Epidermal melanocyte (primary cell): ENCODE measurements at regions not wholly inside any gene's neighbourhood (a gene's known extent, or its start where the extent isn't known, plus 50 kb on each side); places are given as distances from the start of the nearest gene placed in this dataset.

Source experiments
- DNase-seq: peaks from one replicate; pipeline ENCODE4 v3.0.0; 2011; ENCODE audit warnings: low spot score; ENCODE audit not compliant: insufficient read length

- DNase-seq, result no peak
Measured at GRCh38 chr7:28292834-28293526, 112.4 kb upstream of the JAZF1 start.

DNA sequence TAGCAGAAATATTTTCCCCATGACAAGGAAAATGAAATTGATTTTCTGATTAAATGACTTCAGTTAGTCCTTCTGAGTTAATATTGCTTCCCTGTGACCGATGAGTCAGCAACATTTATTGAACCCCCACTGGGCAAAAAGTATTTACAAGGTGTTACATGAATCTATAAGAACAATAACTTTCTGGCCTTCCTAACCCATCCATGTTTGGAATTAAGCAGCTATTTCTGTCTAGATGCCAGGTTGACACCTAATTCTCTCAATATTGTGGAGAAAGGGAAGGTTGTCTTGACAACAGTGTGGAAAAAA, 112.9 kb upstream of the JAZF1 start:
- DNase-seq, result no peak

DNA sequence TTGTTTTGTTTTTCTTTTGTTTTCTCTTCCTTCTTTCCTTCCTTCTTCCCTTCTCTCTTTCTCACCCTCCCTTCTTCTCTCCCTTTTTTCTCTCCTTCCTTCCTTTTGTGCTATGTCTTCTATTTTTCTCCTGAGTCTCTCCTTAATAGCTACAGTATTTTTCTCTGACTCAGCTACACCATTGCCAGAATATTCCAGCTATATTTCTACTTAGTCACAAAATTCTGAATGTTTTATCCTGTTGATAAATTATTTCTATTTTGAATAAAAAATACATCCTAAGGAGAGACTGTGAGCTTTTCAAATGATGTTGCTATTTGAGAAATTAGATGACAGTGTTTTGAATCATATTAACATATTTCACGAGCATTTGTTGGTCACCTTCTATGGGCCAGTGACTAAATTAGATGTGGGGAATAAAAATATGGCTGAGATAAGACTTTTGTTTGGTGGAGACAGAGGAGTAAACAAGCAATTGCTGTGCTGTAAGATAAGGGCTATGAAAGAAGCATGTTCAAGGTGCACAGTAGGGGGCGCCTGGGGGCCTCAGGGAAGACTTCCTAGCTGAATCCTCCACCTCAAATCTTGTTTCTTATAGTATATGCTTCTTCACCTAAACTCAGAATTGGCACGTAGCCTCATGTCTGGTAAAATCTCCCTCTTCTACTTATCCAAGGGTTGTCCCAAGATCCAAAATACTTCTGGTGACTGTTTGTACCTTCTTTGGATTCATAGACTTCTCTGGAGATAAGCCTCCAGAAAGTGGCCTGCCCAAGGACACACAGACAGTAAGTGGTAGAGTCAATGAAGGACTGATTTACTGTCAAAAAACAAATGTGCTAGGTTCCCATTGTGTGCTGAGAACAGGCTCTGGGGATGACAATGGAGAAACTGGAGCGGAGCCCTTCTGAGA, 115.5 kb upstream of the CREB5 start:
- no peak for DNase-seq

GRCh38 chr7:28297801-28298459, 114.4 kb upstream of the CREB5 start:
- DNase-seq, result no peak

- peak; percentile 63 for DNase-seq
Measured at GRCh38 chr7:28298870-28299518, 113.3 kb upstream of the CREB5 start.

- DNase-seq, result no peak
Measured at GRCh38 chr7:28299556-28299955, 112.8 kb upstream of the CREB5 start.

DNA sequence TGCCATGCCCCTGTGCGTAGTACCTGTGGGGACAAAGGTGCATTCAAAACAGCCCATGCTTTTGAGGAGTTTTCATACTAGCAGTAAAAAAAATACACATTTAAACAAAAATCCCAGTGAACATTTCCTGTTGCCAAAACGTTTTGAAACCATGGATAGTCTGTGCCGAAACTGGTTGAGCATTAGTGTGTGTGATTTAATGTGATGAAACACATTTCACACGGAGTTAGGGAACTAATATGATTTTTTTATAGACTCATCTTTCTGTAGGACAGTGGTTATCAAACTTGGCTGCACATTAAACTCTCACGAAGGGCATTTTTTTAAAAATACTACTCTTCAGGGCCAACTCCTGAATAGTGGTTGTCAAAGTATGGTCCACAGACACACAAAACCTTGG, 111.8 kb upstream of the CREB5 start:
- no peak for DNase-seq

- no peak for DNase-seq
Measured at GRCh38 chr7:28301148-28301641, 111.1 kb upstream of the CREB5 start.

DNA sequence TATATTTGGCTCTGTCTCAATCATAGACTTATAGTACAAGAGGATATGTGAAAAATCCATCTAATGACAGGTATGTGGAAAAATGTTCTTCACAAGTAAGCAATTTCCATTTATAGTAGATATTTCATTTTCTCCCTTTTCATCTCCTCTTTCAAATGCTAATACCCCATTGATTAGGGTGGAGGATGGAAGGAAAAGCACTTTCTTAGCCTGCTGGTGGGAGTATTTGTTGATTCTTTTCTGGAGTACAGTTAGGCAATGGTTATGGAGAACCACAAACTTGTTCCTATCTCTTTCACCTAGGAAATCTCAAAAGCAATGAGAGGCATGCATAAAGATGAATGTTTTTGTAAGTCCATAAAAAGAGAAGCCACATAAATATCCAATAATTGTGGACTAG, 108.0 kb upstream of the CREB5 start:
- DNase-seq, result no peak

- no peak for DNase-seq
Measured at GRCh38 chr7:28309704-28310459, 102.4 kb upstream of the CREB5 start.

DNA sequence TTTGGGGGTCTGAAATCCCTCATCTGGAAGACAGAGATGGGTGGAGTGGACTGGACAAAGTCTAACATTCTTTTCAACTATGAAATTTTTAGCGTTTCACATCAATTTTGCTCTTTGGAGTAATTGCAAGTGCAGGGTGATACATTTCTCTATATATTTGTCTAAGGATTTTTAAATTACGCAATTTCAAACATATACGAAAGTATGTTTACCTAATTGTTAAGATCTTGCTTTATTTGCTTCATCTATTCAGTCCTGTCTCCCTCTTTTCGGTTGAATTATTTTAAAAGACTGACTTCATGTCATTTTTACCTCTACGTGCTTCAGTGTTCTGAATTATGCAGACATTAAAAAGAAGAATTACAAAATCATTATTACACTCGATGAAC, 101.9 kb upstream of the CREB5 start:
- DNase-seq, result no peak

DNA sequence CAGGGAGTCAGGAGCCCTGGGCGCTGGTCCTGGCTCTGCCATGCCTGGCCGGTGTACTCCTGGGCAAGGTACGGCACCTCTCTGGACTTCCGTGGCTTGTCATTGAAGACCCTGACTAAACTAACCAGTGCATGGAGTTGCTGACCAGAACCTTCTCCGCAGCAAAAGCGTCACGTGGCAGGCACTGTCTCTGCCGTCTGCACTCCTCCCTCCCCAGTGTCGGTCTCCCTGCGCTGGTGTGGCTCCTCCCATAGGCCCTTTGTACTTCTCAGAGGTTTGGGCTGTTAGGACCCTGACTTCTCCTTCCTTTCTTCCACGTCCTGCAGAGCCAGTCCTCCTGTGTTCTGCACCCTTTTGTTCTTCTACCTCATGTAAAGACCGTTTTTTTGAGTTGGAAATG, 100.6 kb upstream of the CREB5 start:
- no peak for DNase-seq

GRCh38 chr7:28312948-28313347, 99.4 kb upstream of the CREB5 start:
- no peak for DNase-seq

GRCh38 chr7:28314841-28315240, 97.5 kb upstream of the CREB5 start:
- no peak for DNase-seq

- peak; percentile 19 for DNase-seq
Measured at GRCh38 chr7:28315565-28316410, 96.5 kb upstream of the CREB5 start.

DNA sequence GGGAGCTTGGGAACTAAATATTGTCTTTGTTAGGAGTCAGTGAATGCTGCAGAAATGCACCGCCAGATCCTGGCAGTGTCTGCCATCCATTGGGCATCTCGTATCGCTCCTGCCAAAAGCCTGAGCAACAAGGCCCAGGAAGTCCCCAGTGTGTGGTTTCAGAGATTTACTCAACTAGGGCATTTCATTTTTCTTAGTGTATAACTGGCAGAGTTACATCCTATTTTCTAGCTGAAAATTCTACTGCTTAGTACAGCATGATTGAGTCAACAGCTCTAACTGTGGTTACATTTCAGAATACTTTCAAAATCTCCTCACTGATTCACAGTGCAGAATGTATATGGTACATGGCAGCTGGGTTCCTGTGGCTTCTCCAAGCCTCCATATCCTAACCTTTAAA, 95.8 kb upstream of the CREB5 start:
- peak; percentile 24 for DNase-seq

DNA sequence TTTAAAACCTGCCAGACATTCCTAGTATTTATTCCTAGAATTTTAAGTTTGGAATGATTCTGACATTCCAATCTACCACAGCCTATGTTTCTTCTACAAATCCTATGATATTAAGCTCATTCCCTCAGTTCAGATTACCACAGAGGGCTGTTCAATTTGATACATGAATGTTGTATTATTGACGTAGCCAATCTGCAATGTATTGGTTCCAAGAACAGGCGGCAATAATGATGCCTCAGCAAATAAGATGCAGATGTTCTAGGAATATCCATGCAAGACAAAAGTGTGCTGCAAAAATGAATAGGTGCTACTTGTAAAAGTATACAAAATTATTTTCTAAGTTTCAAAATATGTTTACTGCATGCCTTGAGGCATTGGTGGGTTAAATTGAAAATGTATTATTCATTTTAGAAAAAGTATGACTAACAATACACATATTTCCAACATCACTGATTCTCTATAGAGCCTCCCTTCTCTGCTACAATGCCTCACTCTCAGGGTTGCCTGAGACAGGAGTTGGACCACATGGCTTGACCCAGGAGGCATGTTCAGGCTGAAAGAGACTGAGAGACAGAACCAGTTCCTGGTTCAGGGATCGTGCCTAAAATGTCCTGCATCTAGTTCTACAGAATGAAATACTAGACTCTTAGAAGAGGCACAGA, 94.1 kb upstream of the CREB5 start:
- no peak for DNase-seq

DNA sequence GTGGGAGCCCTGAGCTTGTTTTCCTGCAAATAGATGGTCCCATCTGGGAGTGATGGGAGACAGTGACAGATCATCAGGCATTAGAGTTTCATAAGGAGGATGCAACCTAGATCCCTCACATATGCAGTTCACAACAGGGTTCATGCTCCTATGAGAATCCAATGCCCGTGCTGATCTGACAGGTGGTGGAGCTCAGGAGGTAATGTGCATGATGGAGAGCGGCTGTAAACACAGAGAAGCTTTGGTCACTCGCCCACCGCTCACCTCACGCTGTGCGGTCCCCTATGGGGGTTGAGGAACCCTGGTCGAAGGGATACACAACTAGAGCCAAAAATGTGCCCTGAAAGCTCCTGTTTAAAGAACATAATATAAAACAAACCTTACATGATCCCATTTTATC, 88.5 kb upstream of the CREB5 start:
- no peak for DNase-seq

DNA sequence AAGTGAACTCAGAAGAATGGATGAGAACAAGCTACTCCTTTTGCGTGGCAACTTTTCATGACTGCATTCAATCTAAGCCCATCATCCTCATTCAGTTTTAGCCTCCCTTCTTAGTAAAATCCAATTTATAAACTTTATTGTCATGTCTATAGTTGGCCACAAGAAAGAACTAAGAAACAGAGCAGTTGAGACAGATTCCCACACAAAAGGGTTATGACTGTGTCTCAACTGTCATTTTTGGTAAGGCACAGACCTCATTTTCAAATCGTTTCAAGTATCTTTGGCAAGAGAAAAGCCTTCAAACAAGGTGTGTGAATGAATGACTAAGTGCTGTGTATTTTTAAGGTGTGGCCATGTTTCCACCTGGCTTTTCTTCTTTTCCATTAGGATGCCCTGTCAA, 84.2 kb upstream of the CREB5 start:
- no peak for DNase-seq
